OCI-LY7 (cell line): ENCODE measurements at regions not wholly inside any gene's neighbourhood (a gene's known extent, or its start where the extent isn't known, plus 50 kb on each side); places are given as distances from the start of the nearest gene placed in this dataset.

Source experiments
- CTCF ChIP-seq: fragments of 200-600 bp; sonication (generic); conservative IDR thresholded peaks from 2 replicates; pipeline ENCODE4 v1.5.1; 2014; ENCODE audit warnings: mild to moderate bottlenecking, antibody characterized with exemption, low read length, moderate library complexity, mixed read lengths
- EZH2phosphoT487 ChIP-seq: fragments of 200-600 bp; sonication (generic); IDR thresholded peaks from 2 replicates; pipeline ENCODE4 v1.6.1; 2018; ENCODE audit warnings: low read depth, borderline replicate concordance, mild to moderate bottlenecking, mixed run types, antibody characterized with exemption, low read length, moderate library complexity, mixed read lengths

DNA sequence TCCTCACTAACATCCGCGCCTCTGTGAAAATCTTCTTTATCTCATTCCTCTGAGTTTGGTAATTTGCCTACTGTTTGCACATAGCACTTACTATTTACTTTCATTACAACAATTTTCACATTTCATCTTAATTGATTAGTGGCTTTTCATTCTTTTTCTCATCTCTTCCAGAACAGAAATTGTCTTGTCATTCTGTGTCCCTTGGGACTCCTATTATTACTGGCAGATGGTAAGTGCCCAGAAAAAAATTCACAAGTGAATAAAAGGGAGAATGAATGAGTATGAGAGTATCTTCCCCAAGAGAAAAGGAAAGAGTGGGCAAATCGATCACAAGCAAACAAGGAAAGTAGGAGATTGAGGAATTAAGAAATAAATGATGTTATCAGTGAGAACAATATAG lies 876.1 kb downstream of the TLE4 start:
- TF ChIP-seq CTCF = no peak
- no peak for TF ChIP-seq EZH2phosphoT487
